Progenitor cell of endocrine pancreas (in vitro differentiated cells): ENCODE measurements at regions not wholly inside any gene's neighbourhood (a gene's known extent, or its start where the extent isn't known, plus 50 kb on each side); places are given as distances from the start of the nearest gene placed in this dataset.
A peak's percentile ranks its signal among the peaks of the same experiment; 100 is the strongest.

Source experiments
- DNase-seq: peaks from one replicate; pipeline ENCODE4 v3.0.0; 2021; ENCODE audit warnings: low spot score; ENCODE audit not compliant: unreplicated experiment
- H3K27ac Mint-ChIP-seq: 2 replicates; pipeline ENCODE4 v1.8.0; 2021; ENCODE audit warnings: mild to moderate bottlenecking, moderate library complexity, mixed read lengths
- H3K27me3 Mint-ChIP-seq: 2 replicates; pipeline ENCODE4 v1.8.0; 2021; ENCODE audit warnings: mixed read lengths
- H3K36me3 Mint-ChIP-seq: 2 replicates; pipeline ENCODE4 v1.8.0; 2022; ENCODE audit warnings: mixed read lengths; ENCODE audit not compliant: insufficient read depth
- H3K4me1 Mint-ChIP-seq: 2 replicates; pipeline ENCODE4 v1.8.0; 2021; ENCODE audit warnings: low read depth, mixed read lengths
- H3K4me3 Mint-ChIP-seq: 2 replicates; pipeline ENCODE4 v1.8.0; 2021; ENCODE audit warnings: low read depth, mild to moderate bottlenecking, moderate library complexity, mixed read lengths
- H3K9me3 Mint-ChIP-seq: 2 replicates; pipeline ENCODE4 v1.8.0; 2021; ENCODE audit warnings: low read depth, mixed read lengths
- TF ChIP-seq, protein P1 (sequence below): fragments of 200-600 bp; sonication (generic); IDR thresholded peaks from one replicate; pipeline ENCODE4 v1.5.0; 2021; ENCODE audit warnings: antibody characterized with exemption, mild to moderate bottlenecking; ENCODE audit not compliant: unreplicated experiment

DNA sequence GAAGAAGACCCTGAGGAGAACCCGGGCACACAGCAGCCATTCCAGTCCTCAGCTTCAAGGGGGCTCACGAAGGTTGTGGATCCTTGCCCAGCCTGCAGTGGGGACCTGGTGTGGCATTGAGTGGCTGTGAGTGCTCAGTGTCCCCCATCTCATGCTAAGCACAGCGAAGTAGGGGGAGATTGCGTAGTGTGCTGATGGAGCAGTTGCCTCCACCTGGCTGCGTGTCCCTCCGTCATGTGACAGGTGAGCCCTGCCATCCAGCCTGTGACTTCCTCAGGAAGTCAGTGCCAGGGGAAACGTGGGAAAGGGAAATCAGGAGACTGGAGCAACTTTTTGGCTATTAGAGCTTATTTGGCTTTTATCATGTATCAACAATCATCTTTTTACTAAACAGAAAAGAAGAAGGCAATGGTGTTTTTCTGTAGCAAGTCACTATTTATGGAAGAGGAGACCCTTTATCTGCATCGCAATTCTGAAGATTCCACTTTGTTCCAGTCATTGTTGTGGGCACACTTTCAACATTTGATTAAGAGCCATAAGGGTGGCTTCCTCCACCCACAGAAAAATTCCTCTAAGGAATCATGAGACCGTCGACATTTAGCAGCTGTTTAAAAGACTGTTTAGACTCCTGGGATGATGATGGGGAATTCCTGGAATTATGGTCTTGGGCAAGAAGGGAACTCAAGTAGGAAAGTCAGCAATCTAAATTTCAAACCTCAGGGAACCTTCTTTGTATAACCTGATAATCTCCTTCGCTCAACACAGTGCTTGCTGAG is 126.8 kb upstream of the SPATA13 start:
- no peak overlapping the region for H3K27ac Mint-ChIP-seq
- no peaks in the 10 kb centered on the region for H3K27me3 Mint-ChIP-seq
- no peaks in the 10 kb centered on the region for H3K36me3 Mint-ChIP-seq
- TF ChIP-seq, protein P1, sequence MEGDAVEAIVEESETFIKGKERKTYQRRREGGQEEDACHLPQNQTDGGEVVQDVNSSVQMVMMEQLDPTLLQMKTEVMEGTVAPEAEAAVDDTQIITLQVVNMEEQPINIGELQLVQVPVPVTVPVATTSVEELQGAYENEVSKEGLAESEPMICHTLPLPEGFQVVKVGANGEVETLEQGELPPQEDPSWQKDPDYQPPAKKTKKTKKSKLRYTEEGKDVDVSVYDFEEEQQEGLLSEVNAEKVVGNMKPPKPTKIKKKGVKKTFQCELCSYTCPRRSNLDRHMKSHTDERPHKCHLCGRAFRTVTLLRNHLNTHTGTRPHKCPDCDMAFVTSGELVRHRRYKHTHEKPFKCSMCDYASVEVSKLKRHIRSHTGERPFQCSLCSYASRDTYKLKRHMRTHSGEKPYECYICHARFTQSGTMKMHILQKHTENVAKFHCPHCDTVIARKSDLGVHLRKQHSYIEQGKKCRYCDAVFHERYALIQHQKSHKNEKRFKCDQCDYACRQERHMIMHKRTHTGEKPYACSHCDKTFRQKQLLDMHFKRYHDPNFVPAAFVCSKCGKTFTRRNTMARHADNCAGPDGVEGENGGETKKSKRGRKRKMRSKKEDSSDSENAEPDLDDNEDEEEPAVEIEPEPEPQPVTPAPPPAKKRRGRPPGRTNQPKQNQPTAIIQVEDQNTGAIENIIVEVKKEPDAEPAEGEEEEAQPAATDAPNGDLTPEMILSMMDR, result no peak
- no peak overlapping the region for H3K4me3 Mint-ChIP-seq
- H3K9me3 Mint-ChIP-seq, result peaks cover 4% of the 10 kb centered on the region
- DNase-seq, result no peak
- peaks cover 21% of the 10 kb centered on the region for H3K4me1 Mint-ChIP-seq

DNA sequence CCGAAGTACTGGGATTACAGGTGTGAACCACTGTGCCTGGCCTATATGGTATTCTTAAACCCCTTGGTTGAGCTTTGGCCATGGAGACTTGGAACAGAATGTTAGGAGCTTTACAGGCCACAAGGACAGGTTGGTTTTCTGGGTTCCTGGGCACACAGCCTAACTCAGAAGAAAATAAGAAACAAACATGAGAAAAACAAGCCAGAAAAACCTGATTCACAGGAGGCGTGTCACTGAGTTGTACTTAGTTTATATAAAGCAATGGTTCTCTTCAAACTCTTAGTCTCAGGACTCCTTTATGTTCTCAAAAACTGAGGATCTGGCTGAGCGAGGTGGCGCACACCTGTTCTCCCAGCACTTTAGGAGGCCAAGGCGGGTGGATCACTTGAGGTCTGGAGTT is 125.1 kb upstream of the SPATA13 start:
- TF ChIP-seq, protein P1, result no peak
- Mint-ChIP-seq H3K4me3 (no peak overlapping the region), H3K4me1 (peaks cover 28% of the 10 kb centered on the region), H3K9me3 (no peaks in the 10 kb centered on the region), H3K36me3 (no peaks in the 10 kb centered on the region), H3K27me3 (no peaks in the 10 kb centered on the region), H3K27ac (no peak overlapping the region)
- no peak for DNase-seq

DNA sequence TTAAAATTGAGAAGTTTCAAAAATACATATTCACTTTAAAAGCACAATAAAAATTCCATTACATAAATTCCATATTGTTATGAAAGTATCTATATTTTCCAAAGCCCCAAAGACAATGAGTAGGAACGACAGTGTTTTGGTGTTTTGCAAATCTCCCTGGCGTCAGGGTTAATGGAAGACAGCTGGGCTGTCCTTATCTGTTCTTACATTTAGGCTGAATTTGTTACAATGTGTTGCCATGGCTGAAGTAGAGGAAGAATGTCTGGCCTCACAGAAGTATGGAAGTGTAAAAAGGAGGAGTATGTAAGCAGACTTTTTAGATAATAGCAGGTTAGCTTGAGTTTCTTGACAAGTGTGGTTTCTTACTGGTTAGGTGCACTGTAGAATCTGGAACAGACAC is 124.4 kb upstream of the SPATA13 start:
- TF ChIP-seq, protein P1, result no peak
- Mint-ChIP-seq H3K27ac (no peak overlapping the region), H3K27me3 (no peaks in the 10 kb centered on the region), H3K4me3 (no peak overlapping the region), H3K36me3 (no peaks in the 10 kb centered on the region), H3K9me3 (no peaks in the 10 kb centered on the region), H3K4me1 (peaks cover 34% of the 10 kb centered on the region)
- no peak for DNase-seq

DNA sequence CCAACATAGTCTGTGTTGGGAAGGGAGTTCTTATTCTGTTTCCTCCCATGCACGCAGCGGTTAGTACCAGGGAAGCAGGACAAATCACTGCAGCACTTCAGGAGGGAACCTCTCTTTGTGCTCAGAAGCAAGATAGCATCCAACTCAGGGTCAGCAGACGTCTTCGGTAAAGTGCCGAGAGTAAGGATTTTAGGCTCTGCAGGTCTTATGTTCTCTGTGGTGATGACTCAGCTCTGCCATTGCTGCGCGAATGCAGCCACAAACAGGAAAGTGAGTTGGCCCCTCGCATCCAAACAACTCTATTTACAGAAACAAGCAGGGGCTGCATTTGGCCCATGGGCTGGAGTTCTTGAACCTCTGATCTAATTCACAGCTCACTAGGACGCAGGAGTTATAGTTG is 122.1 kb upstream of the SPATA13 start:
- no peaks in the 10 kb centered on the region for H3K27me3 Mint-ChIP-seq
- H3K4me3 Mint-ChIP-seq, result no peak overlapping the region
- DNase-seq, result no peak
- no peaks in the 10 kb centered on the region for H3K9me3 Mint-ChIP-seq
- H3K27ac Mint-ChIP-seq, result peak overlapping the region; percentile 51
- H3K36me3 Mint-ChIP-seq, result no peaks in the 10 kb centered on the region
- peaks cover 30% of the 10 kb centered on the region for H3K4me1 Mint-ChIP-seq
- TF ChIP-seq, protein P1, result no peak

DNA sequence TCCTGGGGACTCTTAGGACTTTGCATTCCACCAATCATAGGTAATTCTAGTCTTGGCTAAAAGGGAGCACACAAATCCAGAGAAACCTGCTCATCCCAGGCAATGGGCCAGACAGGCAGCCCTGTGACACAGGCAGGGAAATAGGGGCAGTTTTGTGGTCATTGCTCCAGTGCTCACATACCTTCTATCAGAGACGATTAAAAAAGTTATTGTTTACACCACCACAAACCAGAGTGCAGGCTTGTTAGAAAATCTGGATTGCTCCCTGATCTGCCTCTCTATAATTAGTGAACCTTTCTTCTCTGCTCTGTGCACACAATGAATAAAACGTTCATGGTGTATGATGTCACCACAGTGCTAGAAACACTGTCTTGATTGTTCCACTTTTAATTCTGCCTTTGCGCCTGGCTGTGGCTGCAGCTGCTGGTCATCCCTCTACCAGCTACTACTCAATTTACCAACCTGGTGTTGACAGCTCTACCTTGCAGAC is 121.6 kb upstream of the SPATA13 start:
- Mint-ChIP-seq H3K36me3 (peaks cover 1% of the 10 kb centered on the region), H3K9me3 (no peaks in the 10 kb centered on the region), H3K27me3 (no peaks in the 10 kb centered on the region), H3K4me3 (no peak overlapping the region), H3K4me1 (peaks cover 34% of the 10 kb centered on the region), H3K27ac (peak overlapping the region; percentile 51)
- no peak for DNase-seq
- TF ChIP-seq, protein P1, result no peak
